ENCODE measurements at regions not wholly inside any gene's neighbourhood (a gene's known extent, or its start where the extent isn't known, plus 50 kb on each side); places are given as distances from the start of the nearest gene placed in this dataset.

- no peak overlapping the region for H3K9ac ChIP-seq (ENCODE audit: extremely low read depth, insufficient read length, low read length)
- H3K18ac ChIP-seq (ENCODE audit: insufficient read length, low read depth, low read length) = no peak overlapping the region
- no peaks in the 10 kb centered on the region for H4K20me1 ChIP-seq (ENCODE audit: control insufficient read depth, insufficient read depth, insufficient read length)
- no peaks in the 10 kb centered on the region for H3K79me1 ChIP-seq (ENCODE audit: insufficient read depth, low read depth, low read length, poor library complexity, severe bottlenecking)
- no peak overlapping the region for H2BK20ac ChIP-seq (ENCODE audit: low read depth, low read length, poor library complexity, severe bottlenecking)
- H3K36me3 Mint-ChIP-seq (ENCODE audit: insufficient read depth in 1 of 3, low read depth in 3 of 3) = peaks cover under 1 to 22% (median 4%) of the 10 kb centered on the region in 3 experiments; a peak in 4 of 7 replicates
- no peak overlapping the region for H3K23ac ChIP-seq (ENCODE audit: insufficient read length, low read depth, low read length)
- no CpG with 5 or more reads among the region's 1 CpG for WGBS (ENCODE audit: extremely low coverage, insufficient read length, low lambda C conversion rate)
- no peak overlapping the region for H3K4me3 Mint-ChIP-seq
- TF ChIP-seq CTCF (conservative IDR thresholded peaks at IDR 0.05) = no peak
- peaks cover 28 to 31% of the 10 kb centered on the region in 2 experiments for H3K9me3 Mint-ChIP-seq
- no peak overlapping the region for H2BK15ac ChIP-seq (ENCODE audit: low read depth, low read length)
- H2BK120ac ChIP-seq (ENCODE audit: low read depth, low read length, poor library complexity, severe bottlenecking) = no peak overlapping the region
- no peak overlapping the region for H4K8ac ChIP-seq (replicated peaks; ENCODE audit: insufficient read length, low read depth, low read length)
- no peak overlapping the region for H3K4ac ChIP-seq (ENCODE audit: low read depth, low read length)
- no peak overlapping the region for H3T11ph ChIP-seq (ENCODE audit: low read length)
- no peak overlapping the region for H2AK5ac ChIP-seq (ENCODE audit: insufficient read length, low read length)
- no peak overlapping the region for H3K27ac ChIP-seq (ENCODE audit: insufficient read length, low read depth, low read length)
- H3K4me1 Mint-ChIP-seq = 0 out of 4 replicates have a peak, but pooled peaks cover 0 to 2% of the 10 kb centered on the region in 2 experiments
- H3K23me2 ChIP-seq (ENCODE audit: insufficient read length, low read depth, low read length, poor library complexity, severe bottlenecking) = no peaks in the 10 kb centered on the region
- H3K27ac Mint-ChIP-seq = no peak overlapping the region
- no peaks in the 10 kb centered on the region for H3K4me1 ChIP-seq (ENCODE audit: insufficient read depth, low read length)
- no peaks in the 10 kb centered on the region for H3K27me3 ChIP-seq (ENCODE audit: insufficient read depth, low read length)
- no peak overlapping the region for H3K56ac ChIP-seq (ENCODE audit: insufficient read length, low read depth, low read length)
- H4K91ac ChIP-seq (ENCODE audit: insufficient read length, low read depth, low read length) = no peak overlapping the region
- H3K9me3 ChIP-seq (ENCODE audit: control insufficient read depth, low read depth, low read length) = no peaks in the 10 kb centered on the region
- no peak for DNase-seq
- no peaks in the 10 kb centered on the region for H3K27me3 Mint-ChIP-seq (ENCODE audit: low read depth)
- H3K4me2 ChIP-seq (ENCODE audit: insufficient read depth, insufficient read length, low read length) = no peak overlapping the region
- no peak overlapping the region for H3K14ac ChIP-seq (ENCODE audit: insufficient read depth, low read length)
- H3K79me2 ChIP-seq (ENCODE audit: insufficient read depth, low read length) = no peaks in the 10 kb centered on the region
- H2AFZ ChIP-seq (ENCODE audit: low read length) = no peak overlapping the region
- no peak overlapping the region for H2BK5ac ChIP-seq (ENCODE audit: insufficient read length, low read length)
- H4K5ac ChIP-seq (ENCODE audit: insufficient read length, low read depth, low read length) = no peak overlapping the region
- H2BK12ac ChIP-seq (ENCODE audit: insufficient read length, low read depth, low read length) = no peak overlapping the region
These were observed 1011.3 kb downstream of the AACS start for GRCh38 chr12:126076515-126076914.

Measured in H9 (cell line).